ENCODE measurements at regions not wholly inside any gene's neighbourhood (a gene's known extent, or its start where the extent isn't known, plus 50 kb on each side); places are given as distances from the start of the nearest gene placed in this dataset.

DNA sequence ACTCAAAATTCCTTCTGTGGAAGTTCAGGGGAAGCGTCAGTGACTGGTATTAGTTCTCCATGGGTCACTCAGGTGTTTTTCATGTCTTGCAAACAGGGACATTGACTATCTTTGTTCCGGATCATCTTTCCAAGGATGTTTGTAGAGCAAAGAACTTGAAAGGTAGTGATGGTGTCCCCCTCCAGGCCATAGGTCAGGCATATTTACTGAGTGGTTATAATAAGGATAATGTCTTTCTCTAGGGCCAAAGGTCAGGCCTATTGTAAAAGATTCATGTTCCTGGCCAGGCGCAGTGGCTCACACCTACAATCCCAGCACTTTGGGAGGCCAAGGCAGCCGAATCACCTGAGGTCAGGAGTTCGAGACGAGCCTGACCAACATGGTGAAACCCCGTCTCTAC lies 614.8 kb downstream of the KIF4B start:
- TF ChIP-seq, protein P1, sequence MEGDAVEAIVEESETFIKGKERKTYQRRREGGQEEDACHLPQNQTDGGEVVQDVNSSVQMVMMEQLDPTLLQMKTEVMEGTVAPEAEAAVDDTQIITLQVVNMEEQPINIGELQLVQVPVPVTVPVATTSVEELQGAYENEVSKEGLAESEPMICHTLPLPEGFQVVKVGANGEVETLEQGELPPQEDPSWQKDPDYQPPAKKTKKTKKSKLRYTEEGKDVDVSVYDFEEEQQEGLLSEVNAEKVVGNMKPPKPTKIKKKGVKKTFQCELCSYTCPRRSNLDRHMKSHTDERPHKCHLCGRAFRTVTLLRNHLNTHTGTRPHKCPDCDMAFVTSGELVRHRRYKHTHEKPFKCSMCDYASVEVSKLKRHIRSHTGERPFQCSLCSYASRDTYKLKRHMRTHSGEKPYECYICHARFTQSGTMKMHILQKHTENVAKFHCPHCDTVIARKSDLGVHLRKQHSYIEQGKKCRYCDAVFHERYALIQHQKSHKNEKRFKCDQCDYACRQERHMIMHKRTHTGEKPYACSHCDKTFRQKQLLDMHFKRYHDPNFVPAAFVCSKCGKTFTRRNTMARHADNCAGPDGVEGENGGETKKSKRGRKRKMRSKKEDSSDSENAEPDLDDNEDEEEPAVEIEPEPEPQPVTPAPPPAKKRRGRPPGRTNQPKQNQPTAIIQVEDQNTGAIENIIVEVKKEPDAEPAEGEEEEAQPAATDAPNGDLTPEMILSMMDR (conservative IDR thresholded peaks at IDR 0.05; ENCODE audit: low read depth, low read length): no peak
- TF ChIP-seq, protein P2, sequence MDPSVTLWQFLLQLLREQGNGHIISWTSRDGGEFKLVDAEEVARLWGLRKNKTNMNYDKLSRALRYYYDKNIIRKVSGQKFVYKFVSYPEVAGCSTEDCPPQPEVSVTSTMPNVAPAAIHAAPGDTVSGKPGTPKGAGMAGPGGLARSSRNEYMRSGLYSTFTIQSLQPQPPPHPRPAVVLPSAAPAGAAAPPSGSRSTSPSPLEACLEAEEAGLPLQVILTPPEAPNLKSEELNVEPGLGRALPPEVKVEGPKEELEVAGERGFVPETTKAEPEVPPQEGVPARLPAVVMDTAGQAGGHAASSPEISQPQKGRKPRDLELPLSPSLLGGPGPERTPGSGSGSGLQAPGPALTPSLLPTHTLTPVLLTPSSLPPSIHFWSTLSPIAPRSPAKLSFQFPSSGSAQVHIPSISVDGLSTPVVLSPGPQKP (IDR thresholded peaks at IDR 0.05; ENCODE audit: borderline replicate concordance, low read depth, low read length): no peak
- no peak for TF ChIP-seq MAZ (IDR thresholded peaks at IDR 0.05; ENCODE audit: borderline replicate concordance, low read depth, low read length)
- TF ChIP-seq NFE2L2 (IDR thresholded peaks at IDR 0.05; ENCODE audit: low read depth, low read length): no peak
- no peak for TF ChIP-seq RAD21 (IDR thresholded peaks at IDR 0.05; ENCODE audit: low read length)
- TF ChIP-seq POLR2A (IDR thresholded peaks at IDR 0.05; ENCODE audit: low read depth, low read length): no peak
- no peak for TF ChIP-seq RCOR1 (IDR thresholded peaks at IDR 0.05; ENCODE audit: insufficient replicate concordance, low read length)
- no peak for TF ChIP-seq MAFK (IDR thresholded peaks at IDR 0.05; ENCODE audit: low read depth, low read length)
- TF ChIP-seq SMC3 (IDR thresholded peaks at IDR 0.05; ENCODE audit: low read depth, low read length): no peak
- no peak for TF ChIP-seq BHLHE40 (IDR thresholded peaks at IDR 0.05; ENCODE audit: low read depth, low read length)
- TF ChIP-seq CHD1 (IDR thresholded peaks at IDR 0.05; ENCODE audit: low read depth, low read length): no peak
